HG02884 (cell line): ENCODE measurements at regions not wholly inside any gene's neighbourhood (a gene's known extent, or its start where the extent isn't known, plus 50 kb on each side); places are given as distances from the start of the nearest gene placed in this dataset.

Experiments used
- ATAC-seq: cut with Tn5 transposase; IDR thresholded peaks from one replicate; pipeline ENCODE4 v1.9.1; 2021; ENCODE audit warnings: mild to moderate bottlenecking, moderate library complexity; ENCODE audit not compliant: unreplicated experiment

DNA sequence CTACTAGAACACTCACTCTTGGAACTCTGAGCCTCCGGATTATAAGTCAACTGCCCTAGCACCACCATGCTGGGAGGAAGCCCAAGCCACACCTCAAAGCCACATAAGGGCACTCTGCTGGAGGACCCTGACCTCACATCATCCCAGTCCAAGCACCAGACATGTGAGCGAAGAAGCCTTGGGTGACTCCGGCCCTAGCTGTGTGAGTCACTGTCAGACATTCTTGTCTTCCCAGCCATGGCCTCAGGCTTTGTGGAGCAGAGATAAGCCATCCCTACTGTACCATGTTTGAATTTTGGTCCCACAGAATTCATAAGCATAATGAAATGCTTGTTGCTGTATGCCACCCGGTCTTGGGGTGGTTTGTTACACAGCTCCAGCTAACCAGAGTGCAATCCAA lies 247.7 kb downstream of the SOD2 start:
- ATAC-seq, result no peak

DNA sequence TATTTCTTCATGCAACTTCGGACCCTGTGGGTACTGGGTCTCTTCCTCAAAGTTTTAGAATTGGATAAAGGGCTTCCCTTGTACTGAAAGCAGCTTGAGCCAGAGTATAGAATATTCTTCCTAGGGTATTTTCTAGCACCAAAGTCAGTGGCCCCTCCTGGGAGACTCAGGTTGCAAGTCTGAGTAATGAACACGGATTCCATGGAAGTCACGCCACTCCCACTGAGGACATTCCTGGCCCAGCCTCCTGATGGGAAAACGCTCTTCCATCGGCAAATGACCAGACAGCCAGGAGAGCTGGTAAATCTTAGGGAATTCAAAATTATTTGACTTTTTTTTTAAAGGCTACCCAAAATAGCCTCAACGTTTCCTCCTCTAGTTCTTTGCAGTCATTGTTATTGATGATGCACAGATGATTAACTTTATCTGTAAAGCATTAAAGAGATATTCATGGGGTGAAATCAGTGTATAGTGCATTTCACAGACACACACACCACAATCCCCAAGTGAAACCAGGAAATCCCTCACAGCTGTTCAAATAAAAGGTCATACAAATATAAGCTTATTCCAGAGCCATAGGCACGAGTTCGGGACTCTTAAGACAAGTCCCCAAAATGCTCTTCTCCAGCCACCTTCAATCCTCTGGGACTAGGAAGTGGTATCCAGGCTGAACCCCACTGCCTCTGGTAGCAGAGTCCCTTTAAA lies 248.8 kb downstream of the SOD2 start:
- ATAC-seq, result no peak

DNA sequence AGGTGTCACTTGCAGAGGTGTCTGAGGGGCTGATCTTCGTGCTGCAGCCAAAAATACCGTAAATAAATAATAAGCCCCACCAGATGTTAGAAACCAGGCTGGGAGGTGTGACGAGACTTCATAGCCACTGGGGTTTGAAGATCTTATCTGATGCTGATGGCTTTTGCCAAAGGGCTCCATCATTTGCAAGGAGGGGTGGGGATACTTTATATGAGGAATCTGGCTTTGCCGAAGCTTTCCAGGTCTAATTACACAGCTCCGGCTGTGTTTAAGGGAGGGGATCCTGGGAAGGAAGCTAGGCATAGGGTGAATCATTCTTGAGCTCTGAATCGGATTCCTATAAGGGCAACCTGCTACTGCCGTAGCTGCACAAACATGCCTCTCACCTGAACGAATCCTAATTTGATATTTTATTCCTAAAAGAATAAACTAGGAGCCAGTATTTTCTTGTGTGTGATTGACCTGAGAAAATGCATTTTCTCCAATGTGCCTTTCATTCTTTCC lies 249.6 kb downstream of the SOD2 start:
- ATAC-seq, result no peak

DNA sequence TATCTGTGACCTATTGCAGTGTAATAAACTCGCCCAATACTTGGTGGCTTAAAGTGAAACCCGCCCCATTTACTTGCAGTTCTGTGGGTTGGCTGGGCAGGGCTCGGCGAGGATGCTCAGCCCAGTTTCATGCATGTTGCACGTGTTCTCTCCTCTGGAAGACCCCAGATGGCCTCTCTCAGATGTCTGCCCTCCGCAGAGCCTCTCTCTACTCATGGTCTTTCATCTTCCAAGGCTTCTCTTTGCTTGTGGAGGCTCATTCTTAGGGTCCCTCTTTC lies 251.4 kb downstream of the SOD2 start:
- no peak for ATAC-seq

DNA sequence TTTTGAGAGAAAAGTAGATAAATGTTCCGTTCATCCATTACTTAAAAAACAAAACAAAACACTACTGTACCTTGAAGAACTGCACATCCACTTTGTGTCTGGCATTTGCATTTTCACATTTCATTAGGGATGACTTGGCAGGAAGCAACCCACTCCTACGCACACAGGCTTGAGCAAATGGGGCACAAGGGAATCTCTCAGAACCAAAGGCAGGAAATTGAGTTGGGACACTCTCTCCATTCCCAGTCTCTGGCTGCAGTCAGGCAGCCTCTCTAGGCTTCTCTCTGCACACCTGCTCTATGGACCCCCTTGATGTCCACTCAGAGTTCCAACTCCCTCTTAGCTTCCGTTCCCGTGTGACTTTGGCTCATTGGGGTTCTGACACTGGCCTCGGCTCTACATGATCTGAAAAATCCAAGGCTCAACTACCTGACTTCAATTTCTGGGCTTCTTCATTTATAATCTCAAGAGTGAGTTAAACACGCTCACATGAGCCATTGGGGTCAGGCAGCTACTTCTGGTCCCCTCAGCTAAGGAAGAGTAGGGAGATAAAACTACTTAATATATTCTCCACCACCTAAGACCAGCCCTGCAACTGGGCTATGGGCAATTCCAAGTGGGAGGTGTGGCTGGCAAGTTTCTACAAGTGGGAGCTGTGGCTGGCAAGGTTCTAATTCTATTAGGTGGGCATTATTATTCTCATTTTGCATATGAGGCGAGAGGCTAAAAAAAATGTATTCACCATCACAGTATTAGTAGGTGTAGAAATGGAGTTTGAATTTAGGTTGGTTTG lies 251.9 kb downstream of the SOD2 start:
- no peak for ATAC-seq

DNA sequence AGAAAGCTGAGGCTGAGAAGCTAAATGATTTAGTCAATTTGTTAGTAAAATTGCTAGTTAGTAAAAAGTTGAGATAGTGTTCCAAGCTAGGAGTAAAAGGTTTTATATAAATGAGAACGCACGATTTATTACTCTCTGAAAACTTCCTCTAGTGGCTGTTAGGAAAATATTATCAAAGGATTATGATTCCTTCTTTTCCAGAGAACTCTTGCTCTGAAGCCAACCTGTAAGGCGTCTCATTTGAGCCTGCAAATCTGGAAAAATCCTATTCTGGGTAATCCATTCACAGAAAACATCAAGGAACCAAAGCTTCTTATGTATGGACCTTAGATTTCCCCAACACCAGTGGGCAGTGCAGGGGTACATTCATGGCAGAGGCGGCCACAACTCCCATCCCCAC lies 252.7 kb downstream of the SOD2 start:
- no peak for ATAC-seq

DNA sequence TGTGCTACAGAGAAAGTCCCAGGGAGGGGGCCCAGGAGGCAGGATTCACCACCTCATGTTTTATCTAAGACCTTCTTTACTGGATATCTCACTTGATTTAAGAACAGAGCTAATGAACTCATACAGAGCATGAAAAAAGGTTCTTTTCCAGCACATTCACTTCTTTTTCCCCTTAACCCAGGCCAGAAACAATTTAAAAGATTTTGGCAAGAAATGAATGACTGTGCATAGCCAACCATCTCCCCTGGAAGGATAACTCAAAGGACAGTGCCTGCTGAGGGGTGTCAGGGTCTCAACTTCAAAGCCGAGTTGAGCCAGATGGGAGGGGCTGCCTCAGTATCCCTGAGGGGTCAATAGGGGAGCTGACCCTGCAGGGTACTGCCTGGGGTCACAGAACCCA lies 253.4 kb downstream of the SOD2 start:
- ATAC-seq, result no peak

DNA sequence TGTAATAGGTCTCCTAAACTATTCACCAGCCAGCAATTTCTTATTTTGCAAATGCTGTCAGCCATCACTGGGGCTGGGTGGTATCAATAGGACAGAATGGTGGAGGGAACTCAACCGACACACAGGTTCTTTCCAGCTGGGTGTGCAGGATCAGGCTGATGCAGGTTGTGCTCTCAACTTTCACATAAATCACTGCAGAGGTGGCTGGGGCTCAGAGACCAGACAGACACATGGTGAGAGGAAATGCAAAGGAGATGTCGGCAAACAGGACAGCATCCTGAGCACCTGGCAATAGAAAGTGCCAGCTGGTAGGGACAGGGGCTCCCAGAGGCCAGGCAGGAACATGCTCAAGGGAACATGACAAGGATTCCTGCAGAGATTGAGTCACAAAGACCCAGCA lies 254.9 kb downstream of the SOD2 start:
- no peak for ATAC-seq

DNA sequence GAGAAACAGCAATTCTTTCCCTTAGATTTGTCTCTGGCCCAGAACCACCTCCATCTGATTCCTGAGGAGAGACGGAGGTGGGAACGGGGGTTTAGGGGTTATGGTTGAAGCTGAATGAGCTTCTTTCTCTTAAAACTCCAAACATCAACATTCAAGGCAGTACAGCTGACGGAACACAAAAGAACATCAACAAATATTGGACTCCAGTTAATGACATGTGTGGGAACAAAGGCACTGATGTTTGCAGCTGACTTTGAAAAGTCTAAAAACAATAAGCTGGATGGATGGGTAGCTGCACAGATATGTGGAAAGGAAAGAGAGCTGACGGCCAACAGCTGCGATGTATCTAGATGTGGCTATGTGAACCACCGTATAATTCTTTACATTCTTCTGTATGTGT lies 256.5 kb downstream of the SOD2 start:
- no peak for ATAC-seq

DNA sequence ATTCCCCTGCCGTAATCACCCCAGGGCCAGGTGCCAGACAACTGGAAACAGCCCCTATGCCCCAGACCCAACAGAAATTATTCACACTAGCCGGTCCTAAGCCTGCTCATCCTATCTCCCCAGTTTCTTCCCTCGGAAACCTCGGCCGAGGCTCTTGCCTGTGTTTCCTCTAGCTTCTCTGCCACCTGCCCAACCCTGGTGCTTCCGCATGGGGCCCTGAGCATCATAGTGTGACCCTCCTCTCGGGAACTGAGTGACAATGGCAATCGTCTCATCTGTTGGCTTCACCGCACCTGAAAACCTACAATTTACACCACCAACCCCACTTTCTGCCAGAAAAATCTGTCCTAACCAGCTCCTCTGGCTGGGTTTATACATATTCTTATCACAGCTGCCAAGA lies 257.3 kb downstream of the SOD2 start:
- no peak for ATAC-seq

DNA sequence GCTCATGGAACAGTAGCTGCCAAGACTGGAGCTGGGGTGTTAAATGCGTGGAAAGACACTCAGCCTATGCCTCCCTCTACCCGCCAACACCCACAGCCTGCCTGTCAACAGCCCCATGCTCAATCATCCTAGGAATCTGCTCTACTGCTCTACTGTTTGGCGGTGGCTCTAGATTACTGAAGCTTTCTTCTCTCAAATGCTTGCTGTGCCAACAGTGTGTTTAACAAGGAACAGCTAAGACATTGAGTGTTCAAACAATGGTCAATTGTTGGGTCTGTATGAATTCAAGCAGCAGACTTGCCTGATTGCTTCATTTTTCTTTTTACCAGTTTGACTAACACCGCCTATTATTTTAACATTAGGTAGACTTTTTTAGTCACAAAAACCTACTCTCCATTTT lies 258.6 kb downstream of the SOD2 start:
- ATAC-seq, result no peak

DNA sequence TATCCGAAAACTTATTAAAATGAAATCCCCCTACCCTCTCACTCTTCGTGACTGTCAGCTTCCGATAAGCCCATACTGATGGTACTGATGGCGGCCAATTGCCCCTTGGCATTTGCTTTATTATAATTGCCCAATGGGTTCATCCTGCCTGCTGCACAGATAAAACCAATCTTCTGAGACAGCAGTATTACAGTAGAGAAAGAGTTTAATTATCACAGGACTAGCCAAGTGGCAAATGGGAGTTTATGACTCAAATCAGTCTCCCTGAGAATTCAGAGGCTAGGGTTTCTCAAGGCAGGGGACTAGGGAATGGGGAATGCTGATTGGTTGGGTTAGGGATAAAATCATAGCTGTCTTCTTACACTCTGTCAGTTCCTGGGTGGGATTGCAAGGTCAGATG lies 259.5 kb downstream of the SOD2 start:
- no peak for ATAC-seq

DNA sequence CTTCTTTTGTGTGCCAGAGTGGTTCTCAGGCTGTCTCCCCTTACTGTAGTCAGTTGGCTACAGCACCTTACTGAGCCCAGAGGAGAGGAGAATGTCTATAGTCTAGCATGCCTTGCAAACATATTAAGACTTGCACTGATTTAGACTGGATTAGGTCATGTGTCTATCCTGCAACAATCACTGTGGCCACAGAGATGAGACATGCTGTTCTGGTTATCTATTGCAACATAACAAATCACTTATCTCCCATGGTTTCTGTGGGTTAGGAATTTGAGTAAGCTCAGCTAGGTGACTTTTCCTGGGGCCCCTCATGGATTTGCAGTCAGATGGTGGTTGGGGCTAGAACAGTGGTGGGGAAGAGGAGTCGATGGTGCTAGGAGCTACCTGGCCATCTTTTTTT lies 261.3 kb downstream of the SOD2 start:
- no peak for ATAC-seq

DNA sequence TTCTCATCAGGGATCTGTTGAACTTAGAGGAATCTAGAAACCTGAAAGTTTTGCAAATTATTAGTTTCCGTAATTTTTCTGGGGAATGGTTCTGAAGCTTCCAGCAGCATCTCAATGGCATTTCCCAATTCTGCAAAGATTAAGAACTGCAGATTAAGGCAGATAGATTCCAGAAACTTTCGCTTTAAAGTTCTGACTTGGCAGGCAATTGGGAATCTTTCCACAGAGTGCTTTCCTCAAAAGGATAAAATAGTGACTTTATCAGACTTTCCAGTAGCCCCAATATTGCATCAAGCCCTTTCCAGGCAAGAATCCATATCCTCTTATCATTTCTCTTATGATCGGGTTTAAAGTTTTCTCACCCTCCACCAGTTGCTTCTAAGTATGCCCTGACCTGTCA lies 261.1 kb downstream of the FNDC1 start:
- ATAC-seq, result no peak

DNA sequence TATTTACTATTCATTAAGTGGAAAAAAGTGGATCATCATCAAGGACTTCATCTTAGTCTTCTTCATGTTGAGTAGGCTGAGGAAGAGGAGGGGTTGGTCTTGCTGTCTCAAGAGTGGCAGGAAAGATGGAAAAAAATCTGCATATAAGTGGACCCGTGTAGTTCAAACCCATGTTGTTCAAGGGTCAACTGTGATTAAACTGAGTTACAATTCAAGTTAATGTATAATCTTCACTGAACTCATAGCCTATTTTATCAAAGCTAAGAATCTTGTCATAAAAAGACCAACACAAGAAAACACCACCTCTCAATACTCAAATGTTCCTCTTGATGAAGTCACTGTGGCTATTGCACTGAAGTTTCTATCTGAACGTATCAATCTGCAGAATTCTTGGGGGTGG lies 260.2 kb downstream of the FNDC1 start:
- ATAC-seq, result no peak

DNA sequence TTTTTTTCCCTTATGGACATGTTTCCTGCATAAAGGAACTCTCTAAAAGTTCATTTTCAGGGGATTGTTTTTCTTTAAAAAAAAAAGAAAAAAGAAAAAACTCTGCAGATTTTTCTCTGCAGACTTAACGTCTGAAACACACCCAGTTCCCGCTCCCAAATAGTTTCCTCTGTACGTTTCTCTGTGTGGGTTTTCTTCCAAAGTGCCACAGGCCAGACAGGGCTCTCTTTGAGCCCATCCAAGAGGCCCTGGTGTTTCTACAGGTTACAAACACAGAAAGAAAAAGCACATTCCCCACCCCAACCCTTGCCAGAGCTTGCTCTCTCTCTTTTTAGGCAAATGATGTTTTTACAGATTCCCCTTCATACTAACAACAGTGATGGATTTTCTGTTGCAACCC lies 258.6 kb downstream of the FNDC1 start:
- ATAC-seq, result no peak

DNA sequence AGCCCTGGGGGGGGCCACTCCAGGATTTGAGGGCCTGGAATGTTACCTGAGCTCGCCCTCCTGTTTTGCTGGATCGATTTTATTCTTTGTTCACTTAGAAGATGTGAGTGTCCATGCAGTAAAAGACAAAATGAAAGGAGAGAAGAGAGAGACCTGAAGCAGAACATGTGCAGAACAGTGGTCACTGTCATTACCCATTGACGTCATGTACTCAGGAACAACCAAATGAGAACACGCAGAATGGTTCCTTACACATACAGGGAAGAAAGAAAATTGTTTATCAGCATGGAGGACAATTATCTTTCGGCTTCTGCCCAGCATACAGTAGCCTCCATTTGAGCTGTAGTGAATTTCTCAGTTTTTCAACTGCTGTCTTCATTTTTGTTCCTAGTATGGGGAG lies 258.1 kb downstream of the FNDC1 start:
- ATAC-seq, result no peak

DNA sequence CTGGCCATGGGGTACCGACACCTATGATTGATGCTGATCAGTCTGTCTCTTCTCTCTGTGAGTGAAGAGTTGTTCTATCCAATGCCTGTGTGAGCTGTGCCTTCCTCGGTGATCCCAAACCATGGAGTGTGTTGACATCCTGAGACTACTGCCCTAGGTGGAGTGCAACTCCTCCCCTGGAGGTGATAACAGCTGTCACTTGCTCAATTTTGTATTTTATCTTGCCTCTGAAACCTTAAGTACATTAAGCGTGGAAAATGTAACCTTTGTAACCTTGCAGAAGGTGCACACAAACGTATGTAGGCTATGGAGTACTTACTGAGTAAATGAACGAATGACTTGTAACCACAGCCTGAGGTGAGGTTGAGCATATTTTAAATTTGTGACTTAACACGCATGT lies 256.2 kb downstream of the FNDC1 start:
- ATAC-seq, result no peak

DNA sequence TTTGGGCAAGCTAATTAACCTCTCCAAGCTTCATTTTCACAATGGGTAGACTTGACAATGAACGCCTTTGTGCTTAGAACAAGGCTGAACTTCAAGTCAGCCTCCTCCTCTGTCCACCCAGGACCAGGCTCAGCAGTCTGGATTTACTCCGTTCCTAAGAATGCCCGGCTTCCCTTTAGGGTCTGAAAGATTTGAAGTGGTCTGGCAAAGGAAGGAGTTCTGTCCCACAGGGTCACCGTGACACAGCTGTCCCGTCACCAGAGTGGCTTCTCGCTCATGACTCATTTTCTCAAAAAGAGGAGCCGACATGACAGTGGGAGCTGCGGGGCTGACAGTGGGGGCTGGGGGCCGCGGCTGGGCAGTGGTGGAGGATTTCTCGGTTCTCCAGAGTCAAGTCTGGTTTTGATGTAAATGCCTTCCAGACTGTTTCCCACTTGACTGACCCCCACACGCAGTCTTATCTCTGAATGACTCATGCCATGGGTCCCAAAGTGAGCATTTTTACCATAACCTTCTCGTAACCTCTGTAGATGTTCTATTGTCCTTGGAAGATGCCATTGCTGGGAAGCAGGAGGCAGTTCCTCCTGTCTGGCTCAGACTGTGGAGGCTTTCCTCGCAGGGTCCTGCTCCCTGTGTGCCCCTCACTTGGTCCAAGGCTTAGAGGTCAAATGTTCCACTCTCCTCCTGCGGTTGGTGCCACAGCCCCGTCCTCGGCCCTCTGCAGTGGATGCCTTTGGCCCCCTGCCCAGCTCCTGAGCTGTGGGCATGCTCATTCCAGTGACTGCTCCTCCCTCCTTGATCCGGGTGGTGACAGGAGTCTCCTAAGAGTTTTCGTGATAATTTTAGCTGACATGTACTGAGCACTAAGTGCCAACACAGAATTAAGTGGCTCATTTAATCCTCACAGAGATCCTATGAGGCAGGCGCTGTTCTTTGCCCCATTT lies 253.1 kb downstream of the FNDC1 start:
- no peak for ATAC-seq

DNA sequence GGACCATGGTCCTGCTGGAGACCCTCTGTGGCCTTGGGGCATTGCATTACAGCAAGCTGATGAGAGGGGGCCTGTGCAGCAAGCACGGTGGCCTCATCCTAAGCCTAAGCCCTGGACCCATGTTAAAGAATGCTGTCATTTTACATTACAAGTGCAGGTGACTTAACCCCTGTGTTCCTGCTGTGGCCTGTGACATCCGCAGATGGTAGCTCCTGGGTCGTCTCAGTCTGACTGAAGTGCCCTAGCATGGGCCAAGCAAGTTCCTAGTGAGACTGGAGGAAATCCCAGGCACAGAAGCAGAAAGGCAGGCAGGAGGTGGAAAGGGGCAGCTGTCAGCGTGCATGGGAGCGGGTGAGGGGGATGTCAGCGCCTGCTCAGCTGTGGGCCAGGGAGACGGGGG lies 252.4 kb downstream of the FNDC1 start:
- no peak for ATAC-seq

DNA sequence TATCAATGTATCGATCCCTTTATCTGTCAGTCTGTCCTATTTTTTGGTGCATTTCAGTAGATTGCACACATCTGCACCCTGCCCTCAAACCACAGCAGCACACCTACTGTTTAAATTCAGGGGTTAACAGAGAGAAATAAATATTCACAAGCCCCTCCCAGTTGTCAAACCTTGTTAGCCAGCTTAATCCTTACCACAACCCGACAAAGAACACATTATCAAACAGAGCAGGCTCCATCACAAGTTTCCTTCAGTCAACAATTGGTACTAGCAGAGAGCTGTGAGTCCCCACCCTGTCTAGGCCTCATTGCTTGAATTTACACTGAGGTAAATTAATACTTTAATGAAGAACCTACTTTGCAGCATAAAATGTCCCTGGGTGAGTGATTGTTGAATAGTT lies 249.8 kb downstream of the FNDC1 start:
- no peak for ATAC-seq
